HL-60 (cell line): ENCODE measurements at regions not wholly inside any gene's neighbourhood (a gene's known extent, or its start where the extent isn't known, plus 50 kb on each side); places are given as distances from the start of the nearest gene placed in this dataset.

Experiments used
- CTCF ChIP-seq: IDR thresholded peaks from one replicate; pipeline ENCODE4 v1.5.1; 2011; ENCODE audit warnings: low read length, control low read depth, inconsistent platforms; ENCODE audit not compliant: insufficient read depth
- GABPA ChIP-seq: IDR thresholded peaks from 2 replicates; pipeline ENCODE4 v1.6.1; 2012; ENCODE audit warnings: low read depth
- POLR2AphosphoS5 ChIP-seq: IDR thresholded peaks from 2 replicates; pipeline ENCODE4 v1.6.1; 2012; ENCODE audit warnings: low read depth
- REST ChIP-seq: IDR thresholded peaks from 2 replicates; pipeline ENCODE4 v1.6.1; 2012; ENCODE audit warnings: low read depth; ENCODE audit not compliant: insufficient replicate concordance
- SPI1 ChIP-seq: IDR thresholded peaks from 2 replicates; pipeline ENCODE4 v1.6.1; 2012; ENCODE audit warnings: low read depth, mild to moderate bottlenecking, borderline replicate concordance

- TF ChIP-seq CTCF (no peak), REST (no peak), POLR2AphosphoS5 (no peak), GABPA (no peak), SPI1 (no peak)
These were observed 1567.8 kb upstream of the DEFB115 start for GRCh38 chr20:29689411-29690225.
